Keratinocyte (primary cell): ENCODE measurements at regions not wholly inside any gene's neighbourhood (a gene's known extent, or its start where the extent isn't known, plus 50 kb on each side); places are given as distances from the start of the nearest gene placed in this dataset.

ENCODE experiments used
- DNase-seq: peaks from one replicate; pipeline ENCODE4 v3.0.0-alpha.2; 2011; ENCODE audit warnings: low read depth, missing footprints, low spot score
- FAIRE-seq: peaks from 2 replicates; lab custom pipeline; 2011; peaks lifted over from hg19 to GRCh38; lab: Jason Lieb, UNC
- H2AFZ ChIP-seq: 2 replicates; pipeline ENCODE4 v1.6.0; 2012; ENCODE audit warnings: low read length, control low read depth, inconsistent platforms; ENCODE audit not compliant: control insufficient read depth
- H3K27ac ChIP-seq: 2 replicates; pipeline ENCODE4 v1.5.1; 2011; ENCODE audit warnings: low read length; ENCODE audit not compliant: control insufficient read depth, insufficient read depth
- H3K27me3 ChIP-seq: 3 replicates; pipeline ENCODE4 v1.6.0; 2011; ENCODE audit warnings: low read length; ENCODE audit not compliant: control insufficient read depth, insufficient read depth; ENCODE audit errors: extremely low read depth
- H3K36me3 ChIP-seq, 2 experiments: 2 replicates in 1 of 2; 3 replicates in 1 of 2; pipeline ENCODE4 v1.5.1; 2011; ENCODE audit warnings: low read length in 2 of 2, mild to moderate bottlenecking in 1 of 2; ENCODE audit not compliant: control insufficient read depth in 2 of 2, insufficient read depth in 2 of 2; ENCODE audit errors: extremely low read depth in 1 of 2
- H3K4me1 ChIP-seq: 3 replicates; pipeline ENCODE4 v1.5.1; 2011; ENCODE audit warnings: low read length; ENCODE audit not compliant: control insufficient read depth, insufficient read depth; ENCODE audit errors: extremely low read depth
- H3K4me2 ChIP-seq: 3 replicates; pipeline ENCODE4 v1.6.0; 2011; ENCODE audit warnings: low read depth, low read length; ENCODE audit not compliant: control insufficient read depth, insufficient read depth; ENCODE audit errors: extremely low read depth
- H3K4me3 ChIP-seq, 3 experiments: fragments of 200-600 bp in 1 of 3; sonication (generic) in 1 of 3; 2 replicates in 2 of 3; 3 replicates in 1 of 3; pipeline ENCODE4 v1.5.1; 2011 to 2016; ENCODE audit warnings: low read length in 3 of 3, mild to moderate bottlenecking in 3 of 3, control low read depth in 2 of 3, inconsistent platforms in 1 of 3, low read depth in 1 of 3, mixed read lengths in 1 of 3, mixed run types in 1 of 3, moderate library complexity in 1 of 3; ENCODE audit not compliant: control insufficient read depth in 2 of 3, insufficient read depth in 2 of 3; ENCODE audit errors: extremely low read depth in 1 of 3
- H3K79me2 ChIP-seq: 2 replicates; pipeline ENCODE4 v1.6.0; 2012; ENCODE audit warnings: low read length; ENCODE audit not compliant: control insufficient read depth, insufficient read depth
- H3K9ac ChIP-seq: 3 replicates; pipeline ENCODE4 v1.6.0; 2011; ENCODE audit warnings: low read length; ENCODE audit not compliant: control insufficient read depth, insufficient read depth; ENCODE audit errors: extremely low read depth
- H3K9me1 ChIP-seq: 3 replicates; pipeline ENCODE4 v1.6.0; 2011; ENCODE audit warnings: low read length; ENCODE audit not compliant: control insufficient read depth, insufficient read depth; ENCODE audit errors: extremely low read depth
- H3K9me3 ChIP-seq: 2 replicates; pipeline ENCODE4 v1.5.1; 2012; ENCODE audit warnings: low read depth, low read length; ENCODE audit not compliant: control insufficient read depth
- H4K20me1 ChIP-seq: 3 replicates; pipeline ENCODE4 v1.6.0; 2011; ENCODE audit warnings: low read length; ENCODE audit not compliant: control insufficient read depth, insufficient read depth; ENCODE audit errors: extremely low read depth
- CTCF ChIP-seq, 3 experiments: IDR thresholded peaks in 1 of 3; conservative IDR thresholded peaks in 1 of 3; optimal IDR thresholded peaks in 1 of 3; 2 replicates in 2 of 3; 3 replicates in 1 of 3; pipeline versions ENCODE3 to v1.5.1; 2011; ENCODE audit warnings: low read length in 3 of 3, mild to moderate bottlenecking in 3 of 3, moderate library complexity in 2 of 3, control low read depth in 1 of 3, inconsistent platforms in 1 of 3; ENCODE audit not compliant: insufficient read depth in 2 of 3; ENCODE audit errors: extremely low read depth in 1 of 3
- EZH2 ChIP-seq: IDR thresholded peaks from one replicate; pipeline ENCODE4 v1.6.1; 2012; ENCODE audit warnings: inconsistent platforms, mild to moderate bottlenecking, low read length, moderate library complexity
- dilution Hi-C: fragments of 300-500 bp; cut with MboI; formaldehyde crosslinking; loops from one replicate; pipeline ENCODE4 v1.7.0; 2020; ENCODE audit warnings: low sequenced_read_pairs; ENCODE audit not compliant: extremely low pct_ligation_motif_present

GRCh38 chr12:78611504-78611903, 253.1 kb upstream of the SYT1 start:
- DNase-seq (no peak), FAIRE-seq (no peak)
- Histone ChIP-seq H3K36me3 (no peaks in the 10 kb centered on the region), H3K9me3 (no peaks in the 10 kb centered on the region), H3K27me3 (no peaks in the 10 kb centered on the region), H3K4me1 (no peaks in the 10 kb centered on the region), H4K20me1 (no peaks in the 10 kb centered on the region), H3K79me2 (no peaks in the 10 kb centered on the region), H3K4me2 (no peak overlapping the region), H3K4me3 (no peak overlapping the region), H2AFZ (no peak overlapping the region), H3K9me1 (no peaks in the 10 kb centered on the region), H3K27ac (no peak overlapping the region), H3K9ac (no peak overlapping the region)
- TF ChIP-seq CTCF (optimal IDR thresholded peaks at IDR 0.05 in 1 of 3, IDR thresholded peaks at IDR 0.05 in 1 of 3, conservative IDR thresholded peaks at IDR 0.05 in 1 of 3; ENCODE audit: extremely low read depth in 1 of 3, insufficient read depth in 2 of 3, low read length in 3 of 3): no peak
- TF ChIP-seq EZH2: no peak
- dilution Hi-C loops: no loop called here

GRCh38 chr12:78612190-78612589, 252.4 kb upstream of the SYT1 start:
- no peak overlapping the region for H3K4me2 ChIP-seq
- H3K27ac ChIP-seq: no peak overlapping the region
- TF ChIP-seq CTCF (optimal IDR thresholded peaks at IDR 0.05 in 1 of 3, IDR thresholded peaks at IDR 0.05 in 1 of 3, conservative IDR thresholded peaks at IDR 0.05 in 1 of 3; ENCODE audit: extremely low read depth in 1 of 3, insufficient read depth in 2 of 3, low read length in 3 of 3) (no peak), EZH2 (no peak)
- dilution Hi-C loops: no loop called here
- no peaks in the 10 kb centered on the region for H3K36me3 ChIP-seq
- H2AFZ ChIP-seq: no peak overlapping the region
- no peaks in the 10 kb centered on the region for H4K20me1 ChIP-seq
- no peaks in the 10 kb centered on the region for H3K79me2 ChIP-seq
- H3K9me3 ChIP-seq: no peaks in the 10 kb centered on the region
- H3K27me3 ChIP-seq: no peaks in the 10 kb centered on the region
- no peak overlapping the region for H3K9ac ChIP-seq
- no peaks in the 10 kb centered on the region for H3K4me1 ChIP-seq
- no peak for FAIRE-seq
- no peak for DNase-seq
- H3K9me1 ChIP-seq: no peaks in the 10 kb centered on the region
- no peak overlapping the region for H3K4me3 ChIP-seq
